ENCODE measurements at regions not wholly inside any gene's neighbourhood (a gene's known extent, or its start where the extent isn't known, plus 50 kb on each side); places are given as distances from the start of the nearest gene placed in this dataset.

DNA sequence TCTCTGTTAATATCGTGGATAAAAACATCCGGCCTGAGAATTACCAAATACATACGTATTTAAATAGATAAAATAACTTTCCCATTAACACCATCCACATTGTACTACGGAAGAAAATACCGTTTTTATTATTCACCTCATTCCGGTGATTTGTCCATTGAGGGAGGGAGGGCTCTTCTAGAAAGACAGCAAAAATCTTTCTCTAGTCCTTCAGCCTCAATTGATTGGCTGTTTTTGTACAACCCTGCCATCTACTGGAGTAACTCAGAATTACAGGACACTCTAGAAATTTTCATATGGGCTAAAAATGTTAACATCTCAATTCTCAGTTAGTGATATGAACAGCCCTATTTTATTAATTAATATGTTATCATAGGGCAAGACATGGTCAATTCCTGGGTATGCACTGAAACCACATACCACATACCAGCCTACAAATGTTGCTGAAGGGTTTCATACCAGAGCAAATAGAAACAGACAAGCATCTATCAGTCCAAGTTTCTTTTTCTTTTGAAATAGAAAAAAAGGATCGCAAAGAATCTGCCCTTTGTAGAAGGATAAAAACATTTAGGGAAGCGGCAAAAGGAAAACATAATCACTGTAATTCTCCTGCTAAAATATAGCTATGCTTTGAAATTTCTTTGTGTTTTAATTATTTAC is 55.8 kb upstream of the CDCA7L start (continued):
- TF ChIP-seq, protein P1, sequence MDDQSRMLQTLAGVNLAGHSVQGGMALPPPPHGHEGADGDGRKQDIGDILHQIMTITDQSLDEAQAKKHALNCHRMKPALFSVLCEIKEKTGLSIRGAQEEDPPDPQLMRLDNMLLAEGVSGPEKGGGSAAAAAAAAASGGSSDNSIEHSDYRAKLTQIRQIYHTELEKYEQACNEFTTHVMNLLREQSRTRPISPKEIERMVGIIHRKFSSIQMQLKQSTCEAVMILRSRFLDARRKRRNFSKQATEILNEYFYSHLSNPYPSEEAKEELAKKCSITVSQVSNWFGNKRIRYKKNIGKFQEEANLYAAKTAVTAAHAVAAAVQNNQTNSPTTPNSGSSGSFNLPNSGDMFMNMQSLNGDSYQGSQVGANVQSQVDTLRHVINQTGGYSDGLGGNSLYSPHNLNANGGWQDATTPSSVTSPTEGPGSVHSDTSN (IDR thresholded peaks at IDR 0.05), result no peak
- TF ChIP-seq GABPA (IDR thresholded peaks at IDR 0.05; ENCODE audit: low read depth) (no peak), TCF12 (IDR thresholded peaks at IDR 0.05) (no peak), RAD21 (IDR thresholded peaks at IDR 0.05; ENCODE audit: low read length) (peak; percentile 92), YY1 (IDR thresholded peaks at IDR 0.05; ENCODE audit: low read depth) (no peak), ELF1 (IDR thresholded peaks at IDR 0.05) (no peak)
- TF ChIP-seq, protein P2, sequence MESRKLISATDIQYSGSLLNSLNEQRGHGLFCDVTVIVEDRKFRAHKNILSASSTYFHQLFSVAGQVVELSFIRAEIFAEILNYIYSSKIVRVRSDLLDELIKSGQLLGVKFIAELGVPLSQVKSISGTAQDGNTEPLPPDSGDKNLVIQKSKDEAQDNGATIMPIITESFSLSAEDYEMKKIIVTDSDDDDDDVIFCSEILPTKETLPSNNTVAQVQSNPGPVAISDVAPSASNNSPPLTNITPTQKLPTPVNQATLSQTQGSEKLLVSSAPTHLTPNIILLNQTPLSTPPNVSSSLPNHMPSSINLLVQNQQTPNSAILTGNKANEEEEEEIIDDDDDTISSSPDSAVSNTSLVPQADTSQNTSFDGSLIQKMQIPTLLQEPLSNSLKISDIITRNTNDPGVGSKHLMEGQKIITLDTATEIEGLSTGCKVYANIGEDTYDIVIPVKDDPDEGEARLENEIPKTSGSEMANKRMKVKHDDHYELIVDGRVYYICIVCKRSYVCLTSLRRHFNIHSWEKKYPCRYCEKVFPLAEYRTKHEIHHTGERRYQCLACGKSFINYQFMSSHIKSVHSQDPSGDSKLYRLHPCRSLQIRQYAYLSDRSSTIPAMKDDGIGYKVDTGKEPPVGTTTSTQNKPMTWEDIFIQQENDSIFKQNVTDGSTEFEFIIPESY (IDR thresholded peaks at IDR 0.05; ENCODE audit: borderline replicate concordance, low read depth), result no peak

DNA sequence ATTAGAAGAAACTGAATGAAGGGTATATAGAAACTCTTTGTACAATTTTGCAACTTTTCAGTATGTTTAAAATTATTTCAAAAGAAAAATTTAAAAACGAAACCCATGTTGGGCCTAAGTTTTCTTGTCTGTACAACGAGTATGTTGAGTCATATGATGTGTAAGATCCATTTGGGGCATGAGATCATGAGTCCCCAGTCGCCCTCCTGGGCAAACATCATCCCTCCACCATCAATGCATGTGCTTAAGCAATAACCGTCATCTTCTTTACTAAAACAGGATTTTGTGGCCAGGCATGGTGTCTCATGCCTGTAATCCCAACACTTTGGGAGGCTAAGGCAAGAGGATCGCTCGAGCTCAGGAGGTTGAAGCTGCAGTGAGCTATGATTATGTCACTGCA is 54.2 kb upstream of the CDCA7L start:
- H3K9me2 ChIP-seq, result no peaks in the 10 kb centered on the region
- ChIA-PET POLR2A (no interaction called here), CTCF (interaction anchor here (3.0 kb wide), 1 partner anchor 744 kb away, joined by 21 read pairs; no protein-coding TSS in a partner anchor)
- no peak for DNase-seq
- H4K20me1 ChIP-seq (ENCODE audit: insufficient read depth), result no peaks in the 10 kb centered on the region
- no peak overlapping the region for H3K4me3 ChIP-seq (ENCODE audit: low read depth in 2 of 2, low read length in 1 of 2)
- no peaks in the 10 kb centered on the region for H3K36me3 ChIP-seq (replicated peaks in 1 of 2; ENCODE audit: control insufficient read depth in 1 of 2, insufficient read depth in 2 of 2, low read length in 1 of 2)
- no peaks in the 10 kb centered on the region for H3K4me1 ChIP-seq (ENCODE audit: control insufficient read depth in 1 of 2, insufficient read depth in 2 of 2, low read depth in 1 of 2, low read length in 1 of 2)
- no peak overlapping the region for H3K27ac ChIP-seq (ENCODE audit: low read depth in 2 of 2, low read length in 1 of 2)
- 0 out of 2 replicates have a peak overlapping the region, but pooled peaks have one; percentile 44 for H2AFZ ChIP-seq (ENCODE audit: low read depth)
- 54% methylated on average over 6 of the region's 6 CpGs for WGBS (ENCODE audit: low lambda C conversion rate)
- H3F3A ChIP-seq (replicated peaks; ENCODE audit: insufficient read depth), result no peaks in the 10 kb centered on the region
- no peak overlapping the region for H3K9ac ChIP-seq
- no peak overlapping the region for H3K4me2 ChIP-seq
- H3K79me2 ChIP-seq (ENCODE audit: insufficient read depth), result no peaks in the 10 kb centered on the region
- H3K9me3 ChIP-seq, result no peaks in the 10 kb centered on the region
- peaks cover 13% of the 10 kb centered on the region for H3K27me3 ChIP-seq (ENCODE audit: insufficient read depth)
- TF ChIP-seq, protein P3, sequence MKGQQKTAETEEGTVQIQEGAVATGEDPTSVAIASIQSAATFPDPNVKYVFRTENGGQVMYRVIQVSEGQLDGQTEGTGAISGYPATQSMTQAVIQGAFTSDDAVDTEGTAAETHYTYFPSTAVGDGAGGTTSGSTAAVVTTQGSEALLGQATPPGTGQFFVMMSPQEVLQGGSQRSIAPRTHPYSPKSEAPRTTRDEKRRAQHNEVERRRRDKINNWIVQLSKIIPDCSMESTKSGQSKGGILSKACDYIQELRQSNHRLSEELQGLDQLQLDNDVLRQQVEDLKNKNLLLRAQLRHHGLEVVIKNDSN (IDR thresholded peaks at IDR 0.05; ENCODE audit: borderline replicate concordance, low read depth), result no peak
- TF ChIP-seq, protein P4, sequence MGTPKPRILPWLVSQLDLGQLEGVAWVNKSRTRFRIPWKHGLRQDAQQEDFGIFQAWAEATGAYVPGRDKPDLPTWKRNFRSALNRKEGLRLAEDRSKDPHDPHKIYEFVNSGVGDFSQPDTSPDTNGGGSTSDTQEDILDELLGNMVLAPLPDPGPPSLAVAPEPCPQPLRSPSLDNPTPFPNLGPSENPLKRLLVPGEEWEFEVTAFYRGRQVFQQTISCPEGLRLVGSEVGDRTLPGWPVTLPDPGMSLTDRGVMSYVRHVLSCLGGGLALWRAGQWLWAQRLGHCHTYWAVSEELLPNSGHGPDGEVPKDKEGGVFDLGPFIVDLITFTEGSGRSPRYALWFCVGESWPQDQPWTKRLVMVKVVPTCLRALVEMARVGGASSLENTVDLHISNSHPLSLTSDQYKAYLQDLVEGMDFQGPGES (IDR thresholded peaks at IDR 0.05; ENCODE audit: low read depth, low read length), result no peak
- TF ChIP-seq CHD2 (IDR thresholded peaks at IDR 0.05; ENCODE audit: low read length, partially characterized antibody) (no peak), NFIC (IDR thresholded peaks at IDR 0.05; ENCODE audit: borderline replicate concordance) (no peak), EP300 (IDR thresholded peaks at IDR 0.05; ENCODE audit: borderline replicate concordance in 1 of 2, low read depth in 1 of 2, low read length in 1 of 2) (no peak), GATA2 (CRISPR knock-in tag; IDR thresholded peaks at IDR 0.05) (no peak), YY1 (IDR thresholded peaks at IDR 0.05; ENCODE audit: low read depth) (no peak), RAD21 (IDR thresholded peaks at IDR 0.05; ENCODE audit: low read length) (no peak), RCOR1 (IDR thresholded peaks at IDR 0.05; ENCODE audit: low read length) (no peak), RXRA (IDR thresholded peaks at IDR 0.05; ENCODE audit: borderline replicate concordance, low read depth) (no peak), EZH2phosphoT487 (IDR thresholded peaks at IDR 0.05; ENCODE audit: borderline replicate concordance, low read depth) (no peak), TAF1 (IDR thresholded peaks at IDR 0.05; ENCODE audit: borderline replicate concordance, low read depth, low read length) (no peak), GABPA (IDR thresholded peaks at IDR 0.05; ENCODE audit: low read depth) (no peak)
- TF ChIP-seq, protein P5, sequence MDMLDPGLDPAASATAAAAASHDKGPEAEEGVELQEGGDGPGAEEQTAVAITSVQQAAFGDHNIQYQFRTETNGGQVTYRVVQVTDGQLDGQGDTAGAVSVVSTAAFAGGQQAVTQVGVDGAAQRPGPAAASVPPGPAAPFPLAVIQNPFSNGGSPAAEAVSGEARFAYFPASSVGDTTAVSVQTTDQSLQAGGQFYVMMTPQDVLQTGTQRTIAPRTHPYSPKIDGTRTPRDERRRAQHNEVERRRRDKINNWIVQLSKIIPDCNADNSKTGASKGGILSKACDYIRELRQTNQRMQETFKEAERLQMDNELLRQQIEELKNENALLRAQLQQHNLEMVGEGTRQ (IDR thresholded peaks at IDR 0.05; ENCODE audit: borderline replicate concordance, low read depth, low read length), result no peak
- TF ChIP-seq, protein P6, sequence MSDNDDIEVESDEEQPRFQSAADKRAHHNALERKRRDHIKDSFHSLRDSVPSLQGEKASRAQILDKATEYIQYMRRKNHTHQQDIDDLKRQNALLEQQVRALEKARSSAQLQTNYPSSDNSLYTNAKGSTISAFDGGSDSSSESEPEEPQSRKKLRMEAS (IDR thresholded peaks at IDR 0.05; ENCODE audit: low read depth), result no peak
- TF ChIP-seq, protein P1 (IDR thresholded peaks at IDR 0.05), result no peak
- TF ChIP-seq, protein P2 (IDR thresholded peaks at IDR 0.05; ENCODE audit: borderline replicate concordance, low read depth), result no peak
